Mammary epithelial cell (primary cell): ENCODE measurements at regions not wholly inside any gene's neighbourhood (a gene's known extent, or its start where the extent isn't known, plus 50 kb on each side); places are given as distances from the start of the nearest gene placed in this dataset.
"Not testable (repeated sequence)": the region's sequence is repeated elsewhere in the genome, so short reads cannot be mapped to it uniquely, and the experiment has no call there.

Source experiments
- CTCF ChIP-seq, 2 donors: IDR thresholded peaks in 1 of 2; conservative IDR thresholded peaks in 1 of 2; 2 replicates each; pipeline ENCODE4 v1.5.1; 2011 to 2012; ENCODE audit warnings: inconsistent platforms in 2 of 2, low read length in 2 of 2, mild to moderate bottlenecking in 2 of 2, control low read depth in 1 of 2, low read depth in 1 of 2; ENCODE audit not compliant: insufficient read depth in 1 of 2; ENCODE audit errors: extremely low read depth in 1 of 2
- EZH2 ChIP-seq: IDR thresholded peaks from 2 replicates; pipeline ENCODE4 v1.6.1; 2012; ENCODE audit warnings: low read length, inconsistent platforms, borderline replicate concordance

- TF ChIP-seq EZH2; CTCF (conservative IDR thresholded peaks at IDR 0.05 in 1 of 2, IDR thresholded peaks at IDR 0.05 in 1 of 2; ENCODE audit: extremely low read depth in 1 of 2, insufficient read depth in 1 of 2, low read depth in 1 of 2, low read length in 2 of 2): not testable (repeated sequence)
Measured at GRCh38 chr21:6499128-6499826, 4022.1 kb upstream of the TPTE start.
